NCI-H1930 (cell line): ENCODE measurements at regions not wholly inside any gene's neighbourhood (a gene's known extent, or its start where the extent isn't known, plus 50 kb on each side); places are given as distances from the start of the nearest gene placed in this dataset.
"Not testable (repeated sequence)": the region's sequence is repeated elsewhere in the genome, so short reads cannot be mapped to it uniquely, and the experiment has no call there.

ENCODE experiments used
- DNase-seq, 2 experiments: peaks; one replicate each; lab custom pipeline; 2025; lab: John Stamatoyannopoulos, UW

DNA sequence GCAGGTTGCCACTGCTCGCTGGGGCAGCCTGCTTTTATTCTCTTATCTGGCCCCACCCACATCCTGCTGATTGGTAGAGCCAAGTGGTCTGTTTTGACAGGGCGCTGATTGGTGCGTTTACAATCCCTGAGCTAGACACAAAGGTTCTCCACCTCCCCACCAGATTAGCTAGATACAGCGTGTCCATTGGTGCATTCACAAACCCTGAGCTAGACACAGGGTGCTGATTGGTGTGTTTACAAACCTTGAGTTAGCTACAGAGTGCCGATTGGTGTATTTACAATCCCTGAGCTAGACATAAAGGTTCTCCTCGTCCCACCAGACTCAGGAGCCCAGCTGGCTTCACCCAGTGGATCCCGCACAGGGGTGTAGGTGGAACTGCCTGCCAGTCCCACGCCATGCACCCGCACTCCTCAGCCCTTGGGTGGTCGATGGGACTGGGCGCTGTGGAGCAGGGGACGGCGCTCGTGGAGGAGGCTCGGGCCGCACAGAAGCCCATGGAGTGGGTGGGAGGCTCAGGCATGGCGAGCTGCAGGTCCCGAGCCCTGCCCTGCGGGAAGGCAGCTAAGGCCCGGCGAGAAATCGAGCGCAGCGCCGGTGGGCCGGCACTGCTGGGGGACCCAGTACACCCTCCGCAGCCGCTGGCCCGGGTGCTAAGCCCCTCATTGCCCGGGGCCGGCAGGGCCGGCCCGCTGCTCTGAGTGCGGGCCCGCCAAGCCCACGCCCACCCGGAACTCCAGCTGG is 1526.2 kb downstream of the SI start:
- DNase-seq: not testable (repeated sequence)

DNA sequence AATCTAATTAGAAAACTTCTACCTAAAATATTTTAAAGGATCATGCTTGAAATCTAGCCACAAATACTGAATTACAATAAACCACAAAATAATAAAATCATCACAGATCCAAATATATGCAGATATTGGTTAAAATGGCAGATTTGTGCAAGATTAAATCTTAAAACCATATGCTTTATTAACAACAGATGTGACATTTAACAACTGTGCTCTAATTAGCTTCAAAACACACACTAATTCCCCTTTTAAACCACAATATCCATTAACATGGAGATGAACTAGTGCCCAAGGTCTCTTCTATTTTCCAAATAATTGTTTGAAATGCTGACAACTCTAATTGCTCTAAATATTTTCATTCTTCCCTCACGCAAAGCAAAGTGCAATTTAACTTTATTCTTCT is 1530.3 kb downstream of the SI start:
- no peak for DNase-seq

DNA sequence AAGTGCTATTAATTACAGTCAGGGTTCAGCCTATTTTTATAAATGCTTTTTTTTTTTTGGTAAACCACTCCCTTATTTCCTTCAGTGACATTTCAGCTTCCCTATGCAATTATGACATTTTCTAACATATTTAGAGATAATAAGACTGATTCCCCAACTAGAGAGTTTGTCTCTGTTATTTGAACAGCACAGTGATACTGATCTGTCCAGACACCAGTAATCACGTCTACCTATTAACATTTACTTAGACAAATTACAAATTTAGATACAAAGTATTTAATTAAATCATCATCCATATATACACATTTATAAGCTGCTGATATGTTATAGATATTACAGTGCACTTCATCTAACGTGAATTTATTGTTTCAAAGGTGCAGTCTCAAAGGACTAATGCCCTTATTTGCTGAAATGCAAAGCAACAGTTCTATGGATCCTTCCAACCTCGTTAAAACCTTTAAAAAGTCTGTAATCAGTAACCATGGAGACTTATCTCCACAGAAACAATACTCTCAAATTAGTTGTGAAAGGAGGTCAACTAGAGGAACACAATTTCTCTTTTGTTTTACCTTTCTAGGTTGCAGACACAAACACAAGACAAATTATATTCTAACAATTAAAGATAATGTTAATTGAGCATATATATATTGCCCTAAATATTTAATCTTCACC is 1531.1 kb downstream of the SI start:
- no peak for DNase-seq

DNA sequence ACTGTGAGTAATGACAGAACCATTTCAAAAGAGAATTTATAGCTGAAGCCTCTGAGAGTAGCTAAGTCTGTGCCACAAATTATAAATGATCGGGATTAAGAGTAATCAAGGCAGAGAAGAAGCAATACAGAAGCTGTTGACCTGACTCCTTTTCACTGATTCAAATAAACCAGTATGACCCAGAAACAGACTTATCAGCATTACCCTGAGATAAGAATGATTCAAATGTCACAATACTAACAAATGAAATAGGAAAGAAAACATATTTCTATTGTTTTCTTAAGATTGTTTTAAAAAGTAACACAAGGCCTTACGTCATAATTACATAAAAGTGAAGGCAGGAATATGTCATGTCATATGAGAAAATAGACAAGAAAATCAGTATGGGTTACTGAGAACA is 1534.6 kb downstream of the SI start:
- DNase-seq: no peak

DNA sequence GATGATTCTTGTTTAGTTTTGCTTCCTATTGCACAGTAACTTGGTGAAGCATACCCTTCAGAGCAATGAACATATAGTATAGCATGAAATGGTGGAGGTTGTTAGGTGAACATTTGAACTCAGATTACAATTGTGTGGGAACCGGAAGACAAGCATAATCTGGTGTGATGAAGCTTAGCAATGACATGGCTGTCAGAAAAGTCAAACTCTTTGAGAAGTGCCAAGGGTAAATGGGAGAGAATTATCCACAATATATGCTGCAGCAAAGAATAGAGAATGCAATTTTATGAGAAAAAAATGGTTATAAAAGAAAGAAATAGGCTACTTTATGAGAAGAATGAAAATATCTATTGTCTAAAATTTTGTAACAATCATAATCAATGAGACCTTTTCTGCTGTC is 1536.7 kb downstream of the SI start:
- DNase-seq: no peak

DNA sequence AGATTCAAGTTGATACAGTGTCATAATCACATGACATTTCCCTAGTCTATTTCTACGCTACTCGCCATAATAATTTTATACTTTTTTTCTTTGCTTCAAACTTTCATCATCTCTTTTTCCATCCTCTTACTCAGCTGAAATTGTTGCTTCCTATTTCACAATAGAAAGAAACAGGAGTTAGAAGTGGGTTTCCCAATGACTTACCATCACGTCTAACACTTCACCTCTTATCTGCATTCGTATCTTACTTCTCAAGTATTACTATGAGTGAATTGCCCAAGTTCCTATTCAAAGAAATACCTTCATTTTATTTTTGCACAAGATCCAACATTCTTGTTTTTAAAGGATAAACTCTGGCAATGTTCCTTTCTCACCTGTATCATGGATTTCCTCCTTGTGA is 1539.9 kb downstream of the SI start:
- no peak for DNase-seq

DNA sequence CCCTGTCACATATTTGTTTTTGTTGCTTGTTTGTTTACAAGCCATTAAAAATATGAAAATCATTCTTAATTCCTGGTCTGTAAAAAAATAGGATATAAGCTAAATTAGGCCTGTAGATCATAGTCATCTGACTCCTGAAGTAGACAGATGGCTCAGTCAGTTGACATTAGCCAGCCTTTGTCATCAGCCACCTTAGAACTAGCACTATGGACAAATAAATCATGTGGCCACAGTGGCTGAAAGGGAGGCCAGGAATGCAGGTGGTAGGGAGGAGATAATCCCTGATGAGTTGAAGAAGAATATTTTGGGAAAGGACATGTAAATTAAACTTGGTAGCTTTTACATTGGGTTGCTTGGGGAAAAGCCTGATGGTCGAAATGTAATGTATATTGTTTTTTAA is 1544.9 kb downstream of the SI start:
- DNase-seq: no peak

DNA sequence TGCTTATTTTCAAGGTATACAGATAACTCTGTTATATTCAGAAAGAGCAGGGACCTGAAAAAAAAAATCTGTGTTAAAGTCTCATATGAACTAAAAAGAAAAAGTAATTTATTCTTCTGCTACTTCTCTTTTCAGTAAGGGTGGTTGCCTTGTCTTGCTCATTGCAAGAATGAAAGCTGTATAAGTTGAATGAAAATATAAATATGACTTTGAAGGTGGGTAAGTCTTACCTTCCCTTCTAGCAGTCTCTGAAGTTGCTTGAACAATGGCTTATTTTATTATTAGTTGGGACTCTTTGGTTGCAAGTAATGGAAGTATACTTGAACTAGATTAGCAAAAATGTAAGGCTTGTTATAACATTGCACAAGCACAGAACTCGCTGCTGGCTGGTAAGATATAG is 1554.9 kb downstream of the SI start:
- no peak for DNase-seq

DNA sequence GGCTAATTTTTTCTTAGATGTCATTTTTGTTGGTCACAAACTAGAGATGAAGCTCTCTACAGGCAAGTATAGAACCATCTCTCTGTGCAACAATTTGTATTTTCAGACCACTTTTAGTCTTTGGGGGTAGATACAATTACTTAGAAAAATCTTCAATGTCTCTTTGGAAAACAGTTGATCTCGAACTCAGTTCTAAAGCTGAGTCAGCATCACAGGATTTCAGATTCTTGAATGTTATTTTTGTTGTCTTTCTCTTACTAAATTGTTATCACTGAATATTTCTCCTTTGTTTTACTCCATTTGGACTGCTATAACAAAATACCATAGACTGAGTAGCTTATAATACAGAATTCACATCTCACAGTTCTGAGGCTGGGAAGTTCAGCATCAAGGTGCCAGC is 1557.0 kb downstream of the SI start:
- no peak for DNase-seq

DNA sequence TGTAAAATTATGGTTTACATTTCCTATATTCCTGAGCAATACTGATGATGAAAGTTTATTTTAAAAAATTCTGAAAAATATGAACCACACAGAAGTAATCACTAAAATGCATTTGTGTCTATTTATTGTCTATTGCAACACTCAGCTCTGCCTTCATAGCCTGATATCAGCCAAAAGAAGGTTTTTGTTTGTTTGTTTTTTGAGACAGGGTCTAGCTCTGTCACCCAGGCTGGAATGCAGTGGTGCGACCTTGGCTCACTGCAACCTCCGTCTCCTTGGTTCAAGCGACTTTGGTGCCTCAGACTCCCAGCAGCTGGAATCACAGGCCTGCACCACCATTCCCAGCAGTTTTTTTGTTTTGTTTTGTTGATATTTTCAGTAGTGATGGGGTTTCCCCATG is 1560.2 kb downstream of the SI start:
- no peak for DNase-seq

DNA sequence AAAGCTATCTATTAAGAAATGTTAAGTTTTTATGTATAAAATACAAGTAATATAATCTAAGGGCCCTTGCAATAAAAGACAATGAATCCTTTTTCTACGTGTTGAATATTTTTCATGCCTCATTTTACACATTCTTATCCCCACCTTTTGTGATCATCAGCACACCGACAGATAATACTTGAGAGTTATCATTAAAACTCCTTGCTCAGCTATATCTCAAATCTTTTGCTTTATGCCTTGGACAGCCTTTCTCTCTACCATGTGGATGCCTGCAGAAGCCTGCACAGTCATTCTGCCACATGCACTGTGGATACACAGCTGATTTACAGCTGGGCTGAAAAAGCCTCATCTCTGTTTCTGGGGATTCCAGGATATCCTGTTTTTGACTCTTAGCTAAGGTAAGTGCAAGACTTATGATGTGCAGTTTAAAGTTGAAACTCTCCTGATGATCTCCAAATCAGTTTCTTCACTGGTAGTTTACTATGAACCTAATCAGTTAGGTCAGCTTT is 1565.1 kb downstream of the SI start:
- DNase-seq: no peak

DNA sequence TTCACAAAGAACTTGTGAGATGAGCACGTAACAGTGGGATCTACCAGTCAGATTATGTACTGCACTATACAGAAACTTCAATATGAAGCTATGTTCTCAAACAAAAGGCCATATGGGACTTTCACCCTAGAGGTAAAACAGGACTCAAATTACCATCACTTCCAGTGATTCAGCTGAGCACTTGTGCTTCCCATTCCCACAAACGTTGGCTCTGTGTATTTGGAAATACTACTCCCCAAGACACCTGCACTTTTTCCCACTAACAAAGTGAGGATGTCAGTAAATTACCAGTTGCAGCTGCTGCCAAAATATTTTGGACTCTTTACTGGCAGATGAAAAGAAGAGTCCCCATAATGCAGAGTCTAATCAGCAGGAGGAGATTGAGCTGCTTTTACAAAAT is 1570.1 kb downstream of the SI start:
- no peak for DNase-seq

DNA sequence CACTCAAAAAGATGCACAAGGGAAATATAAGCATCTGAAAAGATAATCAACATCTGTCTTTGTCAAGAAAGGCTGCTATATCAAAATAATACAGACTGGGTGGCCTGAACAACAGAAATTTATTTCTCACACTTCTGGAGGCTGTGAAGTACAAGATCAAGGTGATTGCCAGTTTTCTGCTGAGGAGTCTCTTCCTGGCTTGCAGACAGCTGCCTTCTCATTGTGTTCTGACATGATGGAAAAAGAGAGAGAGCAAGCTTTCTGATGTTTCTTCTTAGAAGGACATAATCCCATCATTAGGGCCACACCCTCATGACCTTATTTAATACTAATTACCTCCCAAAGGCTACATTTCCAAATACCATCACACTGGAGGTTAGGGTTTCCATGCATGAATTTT is 1573.3 kb downstream of the SI start:
- DNase-seq: no peak

DNA sequence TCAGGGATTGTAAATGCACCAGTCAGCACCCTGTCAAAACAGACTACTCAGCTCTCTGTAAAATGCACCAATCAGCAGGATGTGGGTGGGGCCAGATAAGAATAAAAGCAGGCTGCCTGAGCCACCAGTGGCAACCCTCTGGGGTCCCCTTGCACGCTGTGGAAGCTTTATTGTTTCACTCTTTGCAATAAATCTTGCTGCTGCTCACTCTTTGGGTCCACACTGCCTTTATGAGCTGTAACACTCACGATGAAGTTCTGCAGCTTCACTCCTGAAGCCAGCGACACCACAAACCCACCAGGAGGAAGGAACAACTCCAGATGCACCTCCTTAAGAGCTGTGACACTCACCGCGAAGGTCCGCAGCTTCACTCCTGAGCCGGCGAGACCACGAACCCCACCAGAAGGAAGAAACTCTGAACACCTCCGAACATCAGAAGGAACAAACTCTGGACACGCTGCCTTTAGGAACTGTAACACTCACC is 1578.5 kb downstream of the SI start:
- DNase-seq: not testable (repeated sequence)

DNA sequence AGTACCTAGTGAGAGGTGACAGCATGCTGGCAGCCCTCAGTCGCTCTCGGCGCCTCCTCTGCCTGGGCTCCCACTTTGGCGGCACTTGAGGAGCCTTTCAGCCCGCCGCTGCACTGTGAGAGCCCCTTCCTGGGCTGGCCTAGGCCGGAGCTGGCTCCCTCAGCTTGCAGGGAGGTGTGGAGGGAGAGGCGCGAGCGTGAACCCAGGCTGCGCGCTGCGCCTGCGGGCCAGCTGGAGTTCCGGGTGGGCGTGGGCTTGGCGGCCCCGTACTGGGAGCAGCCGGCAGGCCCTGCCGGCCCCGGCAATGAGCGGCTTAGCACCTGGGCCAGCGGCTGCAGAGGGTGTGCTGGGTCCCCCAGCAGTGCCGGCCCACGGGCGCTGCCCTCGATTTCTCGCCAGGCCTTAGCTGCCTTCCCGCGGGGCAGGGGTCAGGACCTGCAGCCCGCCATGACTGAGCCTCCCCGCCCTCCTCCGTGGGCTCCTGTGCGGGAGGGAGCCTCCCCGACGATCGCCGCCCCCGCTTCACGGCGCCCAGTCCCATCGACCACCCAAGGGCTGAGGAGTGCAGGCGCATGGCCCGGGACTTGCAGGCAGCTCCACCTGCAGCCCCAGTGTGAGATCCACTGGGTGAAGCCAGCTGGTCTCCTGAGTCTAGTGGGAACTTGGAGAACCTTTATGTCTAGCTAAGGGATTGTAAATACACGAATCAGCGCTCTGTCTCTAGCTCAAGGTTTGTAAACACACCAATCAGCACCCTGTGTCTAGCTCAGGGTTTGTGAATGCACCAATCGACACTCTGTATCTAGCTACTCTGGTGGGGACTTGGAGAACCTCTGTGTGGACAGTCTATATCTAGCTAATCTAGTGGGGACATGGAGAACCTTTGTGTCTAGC is 1579.2 kb downstream of the SI start:
- DNase-seq: not testable (repeated sequence)

DNA sequence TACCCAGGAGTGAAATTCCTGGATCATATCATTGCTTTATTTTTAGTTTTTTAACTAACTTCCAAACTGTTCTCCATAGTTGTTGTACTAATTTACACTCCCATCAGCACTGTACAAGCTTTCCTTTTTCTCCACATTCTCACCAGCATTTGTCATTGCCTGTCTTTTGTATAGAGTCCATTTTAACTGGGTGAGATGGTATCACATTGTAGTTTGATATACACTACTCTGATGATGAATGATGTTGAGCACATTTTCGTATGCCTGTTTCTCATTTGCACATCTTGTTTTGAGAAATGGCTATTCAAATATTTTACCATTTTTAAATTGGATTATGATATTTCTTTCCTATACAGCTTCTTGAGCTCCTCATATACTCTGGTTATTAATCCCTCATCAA is 1586.6 kb downstream of the SI start:
- no peak for DNase-seq

DNA sequence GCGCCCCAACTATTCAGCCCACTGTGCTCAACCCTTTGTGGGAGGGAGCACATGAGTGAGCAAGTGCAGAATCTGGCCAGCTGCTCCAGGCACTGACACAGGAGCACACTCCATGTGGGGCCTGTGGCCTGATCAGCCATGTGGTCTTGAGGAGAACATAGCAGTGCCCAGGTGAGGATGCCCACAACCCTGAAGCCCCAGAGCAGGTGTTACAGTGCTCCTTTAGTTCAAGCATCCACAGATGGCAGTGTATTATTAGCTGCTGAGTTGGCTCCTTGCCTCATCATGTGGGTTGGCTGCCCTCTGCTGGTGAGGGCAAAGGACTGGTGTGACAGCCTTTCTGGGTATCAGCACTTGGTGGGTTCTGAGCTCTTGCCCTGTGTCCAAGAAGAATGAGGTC is 1588.2 kb downstream of the SI start:
- no peak for DNase-seq

DNA sequence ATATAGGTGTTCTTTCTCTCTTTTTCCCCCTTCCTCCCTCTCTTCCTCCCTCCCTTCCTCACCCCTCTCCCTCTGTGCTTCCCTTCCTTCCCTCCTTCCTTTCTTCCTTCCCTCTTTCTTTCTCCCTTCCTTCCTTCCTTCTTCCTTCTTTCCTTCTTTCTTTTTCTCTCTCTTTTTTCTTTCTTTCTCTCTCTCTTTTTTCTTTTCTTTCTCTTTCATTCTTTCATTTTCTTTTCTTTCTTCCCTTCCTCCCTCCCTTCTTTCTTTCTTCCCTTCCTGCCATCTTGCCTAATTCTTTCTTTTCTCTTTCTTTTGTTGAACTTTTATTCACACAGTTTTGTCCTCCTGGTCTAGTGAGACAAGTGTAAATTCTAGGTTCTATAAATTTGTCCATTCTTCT is 1595.6 kb downstream of the SI start:
- no peak for DNase-seq

DNA sequence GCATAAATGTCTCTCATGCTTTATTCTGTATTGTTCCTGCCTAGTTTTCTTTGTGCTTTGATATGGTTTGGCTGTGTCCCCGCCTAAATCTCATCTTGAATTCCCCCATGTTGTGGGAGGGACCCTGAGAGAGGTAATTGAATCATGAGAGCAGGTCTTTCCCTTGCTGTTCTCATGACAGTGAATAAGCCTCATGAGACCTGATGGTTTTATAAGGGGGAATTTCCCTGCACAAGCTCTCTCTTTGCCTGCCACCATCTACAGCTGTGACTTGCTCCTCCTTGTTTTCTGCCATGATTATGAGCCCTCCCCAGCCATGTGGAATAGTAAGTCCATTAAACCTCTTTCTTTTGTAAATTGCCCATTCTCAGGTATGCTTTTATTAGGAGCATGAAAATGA is 1596.6 kb downstream of the SI start:
- DNase-seq: no peak

DNA sequence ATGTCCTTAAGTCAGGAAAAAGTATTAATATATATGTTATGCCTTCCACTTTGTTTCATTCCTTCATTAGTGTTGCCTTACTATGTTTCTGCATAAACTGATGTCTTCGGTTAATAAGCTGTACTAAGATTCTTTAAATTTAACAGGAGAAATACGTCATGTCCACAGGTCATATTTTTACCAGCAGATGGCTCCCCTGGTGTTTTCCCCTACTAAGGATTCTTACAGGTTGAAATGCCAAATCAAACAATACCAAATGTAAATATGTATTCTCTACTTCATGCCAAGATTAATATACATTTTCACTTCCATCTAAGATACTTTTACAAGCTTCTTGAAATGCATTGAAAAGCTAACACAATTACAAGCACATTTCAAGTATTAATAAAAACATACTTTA is 1602.1 kb downstream of the SI start:
- DNase-seq: no peak

DNA sequence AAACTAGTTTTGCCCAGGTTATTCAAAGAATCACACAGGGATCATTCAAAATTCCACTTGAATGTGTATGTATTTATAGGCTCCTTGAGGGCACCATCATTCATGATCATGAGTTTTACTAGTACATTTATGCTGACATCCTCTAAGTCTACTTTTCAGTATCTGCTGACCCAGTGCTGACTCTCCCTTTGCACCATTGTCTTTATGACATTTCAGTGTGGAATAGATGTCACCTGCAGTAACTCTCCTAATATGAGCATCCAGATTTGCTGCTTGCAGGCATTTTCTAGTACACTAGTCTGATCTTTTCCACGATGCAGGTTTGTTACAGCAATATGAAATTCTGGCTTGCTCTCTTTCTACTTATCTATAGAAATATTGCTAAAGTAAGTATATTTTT is 1603.5 kb downstream of the SI start:
- no peak for DNase-seq

DNA sequence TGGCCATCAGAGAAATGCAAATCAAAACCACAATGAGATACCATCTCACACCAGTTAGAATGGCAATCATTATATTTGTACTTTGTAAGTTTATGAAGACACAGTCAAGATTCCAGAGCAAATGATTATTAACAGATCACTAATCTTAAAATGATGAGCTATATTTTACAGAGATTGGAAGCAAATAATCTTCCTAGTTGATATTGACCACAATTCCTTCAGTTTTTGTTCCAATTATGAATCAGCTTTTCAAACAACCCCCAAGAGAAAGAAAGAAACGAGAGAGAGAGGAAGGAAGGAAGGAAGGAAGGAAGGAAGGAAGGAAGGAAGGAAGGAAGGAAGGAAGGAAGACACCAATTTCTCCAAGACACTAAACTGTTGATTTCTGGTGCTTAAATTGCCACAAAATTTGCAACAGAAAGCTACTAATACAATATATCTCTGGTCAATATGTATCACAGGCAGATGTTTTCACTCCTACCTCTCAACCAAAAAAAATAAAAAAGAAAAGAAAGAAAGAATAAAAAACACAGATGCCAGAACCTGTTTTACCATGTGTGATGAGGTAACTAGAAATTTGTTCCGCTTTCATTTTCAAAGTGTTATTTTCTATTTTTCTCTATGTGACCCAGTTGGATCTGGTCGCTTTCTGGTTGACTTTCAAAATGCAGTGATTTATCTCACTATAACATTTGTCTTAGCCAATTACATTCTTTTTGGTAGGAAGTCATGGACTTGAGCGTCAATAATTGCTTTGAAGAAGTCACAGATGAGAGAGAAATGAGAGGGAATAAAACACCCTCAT is 1609.6 kb downstream of the SI start:
- DNase-seq: no peak
